Astrocyte (in vitro differentiated cells and primary cell): ENCODE measurements at regions not wholly inside any gene's neighbourhood (a gene's known extent, or its start where the extent isn't known, plus 50 kb on each side); places are given as distances from the start of the nearest gene placed in this dataset.

Experiments used
- DNase-seq: peaks from one replicate; pipeline ENCODE4 v3.0.0-alpha.2; 2010; ENCODE audit warnings: low read depth
- FAIRE-seq: peaks from 2 replicates; lab custom pipeline; 2011; peaks lifted over from hg19 to GRCh38; lab: Jason Lieb, UNC
- H2AFZ ChIP-seq: 2 replicates; pipeline ENCODE4 v1.6.0; 2012; ENCODE audit warnings: low read depth, low read length, inconsistent platforms
- H3K27ac ChIP-seq: 2 replicates; pipeline ENCODE4 v1.5.1; 2011; ENCODE audit warnings: low read depth, low read length, inconsistent platforms
- H3K27me3 ChIP-seq: 2 replicates; pipeline ENCODE4 v1.6.0; 2011; ENCODE audit warnings: low read length, inconsistent platforms; ENCODE audit not compliant: insufficient read depth
- H3K36me3 ChIP-seq: 2 replicates; pipeline ENCODE4 v1.5.1; 2011; ENCODE audit warnings: low read length, inconsistent platforms; ENCODE audit not compliant: insufficient read depth
- H3K4me1 ChIP-seq: 2 replicates; pipeline ENCODE4 v1.5.1; 2011; ENCODE audit warnings: low read length, inconsistent platforms; ENCODE audit not compliant: insufficient read depth
- H3K4me2 ChIP-seq: 2 replicates; pipeline ENCODE4 v1.6.0; 2012; ENCODE audit warnings: low read length, inconsistent platforms
- H3K4me3 ChIP-seq: 2 replicates; pipeline ENCODE4 v1.5.1; 2011; ENCODE audit warnings: low read depth, mild to moderate bottlenecking, low read length, inconsistent platforms; ENCODE audit not compliant: insufficient read depth
- H3K79me2 ChIP-seq: 2 replicates; pipeline ENCODE4 v1.6.0; 2012; ENCODE audit warnings: mild to moderate bottlenecking, low read length, inconsistent platforms; ENCODE audit not compliant: insufficient read depth
- H3K9ac ChIP-seq: 2 replicates; pipeline ENCODE4 v1.6.0; 2012; ENCODE audit warnings: mild to moderate bottlenecking, low read length, inconsistent platforms
- H3K9me3 ChIP-seq: 2 replicates; pipeline ENCODE4 v1.5.1; 2012; ENCODE audit warnings: low read depth, mild to moderate bottlenecking, low read length, inconsistent platforms; ENCODE audit not compliant: insufficient read depth
- H4K20me1 ChIP-seq: 2 replicates; pipeline ENCODE4 v1.6.0; 2012; ENCODE audit warnings: low read length, inconsistent platforms; ENCODE audit not compliant: insufficient read depth
- H3K27ac Mint-ChIP-seq: one replicate; pipeline ENCODE4 v1.8.0; 2021; ENCODE audit warnings: mild to moderate bottlenecking, mixed read lengths; ENCODE audit not compliant: unreplicated experiment
- H3K27me3 Mint-ChIP-seq: one replicate; pipeline ENCODE4 v1.8.0; 2021; ENCODE audit warnings: low read depth, mixed read lengths; ENCODE audit not compliant: unreplicated experiment
- H3K36me3 Mint-ChIP-seq: one replicate; pipeline ENCODE4 v1.8.0; 2021; ENCODE audit warnings: low read depth, mixed read lengths; ENCODE audit not compliant: unreplicated experiment
- H3K4me1 Mint-ChIP-seq: one replicate; pipeline ENCODE4 v1.8.0; 2021; ENCODE audit warnings: low read depth, mixed read lengths; ENCODE audit not compliant: unreplicated experiment
- H3K4me3 Mint-ChIP-seq: one replicate; pipeline ENCODE4 v1.8.0; 2021; ENCODE audit warnings: mild to moderate bottlenecking, moderate library complexity, mixed read lengths; ENCODE audit not compliant: unreplicated experiment
- H3K9me3 Mint-ChIP-seq: one replicate; pipeline ENCODE4 v1.8.0; 2021; ENCODE audit warnings: mild to moderate bottlenecking, mixed read lengths; ENCODE audit not compliant: unreplicated experiment
- EZH2 ChIP-seq: IDR thresholded peaks from 2 replicates; pipeline ENCODE4 v1.6.1; 2012; ENCODE audit warnings: mild to moderate bottlenecking, low read length, inconsistent platforms; ENCODE audit not compliant: insufficient read depth
- TF ChIP-seq, protein P1 (sequence below): IDR thresholded peaks from 2 replicates; pipeline ENCODE4 v1.5.1; 2011; ENCODE audit warnings: low read depth, mild to moderate bottlenecking, inconsistent platforms, low read length, moderate library complexity; ENCODE audit not compliant: insufficient read depth

DNA sequence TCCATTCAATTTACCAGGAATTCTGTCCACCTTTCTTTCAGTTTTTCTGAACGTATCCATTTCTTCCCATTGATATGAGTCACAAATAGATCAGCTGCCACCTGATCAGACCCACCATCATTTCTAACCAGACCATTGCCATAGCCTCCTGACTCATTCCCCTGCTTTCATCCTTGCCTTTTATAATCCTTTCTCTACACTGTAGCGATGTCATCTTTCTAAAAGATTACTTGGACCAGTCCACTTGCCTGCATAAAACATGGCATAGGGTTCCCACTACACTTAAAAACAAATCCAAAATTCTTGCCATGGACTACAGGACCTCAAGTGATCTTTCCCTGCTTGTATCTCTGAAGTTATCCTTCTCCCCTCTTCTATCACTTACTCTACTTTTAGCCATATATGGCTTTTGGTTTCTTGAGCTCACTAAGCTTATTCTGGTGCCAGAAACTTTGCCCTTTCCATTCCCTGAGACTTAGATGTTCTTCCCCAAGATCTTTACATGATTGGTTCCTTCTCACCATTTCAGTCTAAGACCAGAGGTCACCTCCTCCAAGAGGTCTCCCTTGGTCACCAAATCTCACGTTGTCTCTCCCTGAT lies 149.5 kb upstream of the KRR1 start:
- H4K20me1 ChIP-seq: no peaks in the 10 kb centered on the region
- H2AFZ ChIP-seq: no peak overlapping the region
- no peaks in the 10 kb centered on the region for H3K27me3 Mint-ChIP-seq
- no peak overlapping the region for H3K27ac Mint-ChIP-seq
- no peaks in the 10 kb centered on the region for H3K36me3 ChIP-seq
- peak; percentile 94 for DNase-seq
- H3K36me3 Mint-ChIP-seq: no peaks in the 10 kb centered on the region
- H3K4me3 ChIP-seq: peak overlapping the region; percentile 3
- H3K27me3 ChIP-seq: no peaks in the 10 kb centered on the region
- H3K79me2 ChIP-seq: no peaks in the 10 kb centered on the region
- H3K4me2 ChIP-seq: peak overlapping the region; percentile 59
- H3K4me3 Mint-ChIP-seq: no peak overlapping the region
- peak overlapping the region; percentile 69 for H3K9ac ChIP-seq
- peaks cover 61% of the 10 kb centered on the region for H3K4me1 ChIP-seq
- peak overlapping the region; percentile 96 for H3K27ac ChIP-seq
- no peaks in the 10 kb centered on the region for H3K9me3 Mint-ChIP-seq
- TF ChIP-seq, protein P1, sequence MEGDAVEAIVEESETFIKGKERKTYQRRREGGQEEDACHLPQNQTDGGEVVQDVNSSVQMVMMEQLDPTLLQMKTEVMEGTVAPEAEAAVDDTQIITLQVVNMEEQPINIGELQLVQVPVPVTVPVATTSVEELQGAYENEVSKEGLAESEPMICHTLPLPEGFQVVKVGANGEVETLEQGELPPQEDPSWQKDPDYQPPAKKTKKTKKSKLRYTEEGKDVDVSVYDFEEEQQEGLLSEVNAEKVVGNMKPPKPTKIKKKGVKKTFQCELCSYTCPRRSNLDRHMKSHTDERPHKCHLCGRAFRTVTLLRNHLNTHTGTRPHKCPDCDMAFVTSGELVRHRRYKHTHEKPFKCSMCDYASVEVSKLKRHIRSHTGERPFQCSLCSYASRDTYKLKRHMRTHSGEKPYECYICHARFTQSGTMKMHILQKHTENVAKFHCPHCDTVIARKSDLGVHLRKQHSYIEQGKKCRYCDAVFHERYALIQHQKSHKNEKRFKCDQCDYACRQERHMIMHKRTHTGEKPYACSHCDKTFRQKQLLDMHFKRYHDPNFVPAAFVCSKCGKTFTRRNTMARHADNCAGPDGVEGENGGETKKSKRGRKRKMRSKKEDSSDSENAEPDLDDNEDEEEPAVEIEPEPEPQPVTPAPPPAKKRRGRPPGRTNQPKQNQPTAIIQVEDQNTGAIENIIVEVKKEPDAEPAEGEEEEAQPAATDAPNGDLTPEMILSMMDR: no peak
- no peak for TF ChIP-seq EZH2
- peaks cover 40% of the 10 kb centered on the region for H3K4me1 Mint-ChIP-seq
- peak; percentile 34 for FAIRE-seq
- H3K9me3 ChIP-seq: no peaks in the 10 kb centered on the region

DNA sequence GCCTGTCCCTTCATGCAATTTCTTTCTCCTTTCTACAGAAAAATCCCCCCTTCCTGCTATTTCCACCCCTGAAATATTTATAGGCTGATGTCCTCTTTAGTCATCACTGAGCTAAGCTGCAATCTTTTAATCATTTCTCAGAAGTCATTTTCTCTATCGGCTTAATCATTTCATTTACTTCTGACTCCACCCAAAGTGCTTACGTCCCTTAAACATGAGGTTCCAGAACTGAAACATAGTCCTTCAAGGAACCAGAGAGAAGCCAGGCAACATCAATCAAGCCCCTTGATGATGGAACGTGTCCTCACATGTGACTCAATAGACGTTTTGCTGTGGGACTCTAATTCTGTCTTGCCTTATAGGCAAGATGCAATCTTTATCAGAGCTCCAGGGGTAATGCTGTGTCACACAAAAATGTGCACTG lies 148.7 kb upstream of the KRR1 start:
- DNase-seq: peak; percentile 96
- peaks cover 2% of the 10 kb centered on the region for H3K9me3 Mint-ChIP-seq

More for the DNA sequence above, 148.7 kb upstream of the KRR1 start:
- FAIRE-seq: peak; percentile 72
- Histone ChIP-seq H2AFZ (no peak overlapping the region), H4K20me1 (no peaks in the 10 kb centered on the region), H3K4me2 (peak overlapping the region; percentile 59), H3K36me3 (no peaks in the 10 kb centered on the region), H3K27ac (peak overlapping the region; percentile 96), H3K79me2 (no peaks in the 10 kb centered on the region), H3K4me3 (peak overlapping the region; percentile 3), H3K27me3 (no peaks in the 10 kb centered on the region), H3K9ac (peak overlapping the region; percentile 69), H3K9me3 (no peaks in the 10 kb centered on the region), H3K4me1 (peaks cover 53% of the 10 kb centered on the region)
- no peaks in the 10 kb centered on the region for H3K27me3 Mint-ChIP-seq
- no peaks in the 10 kb centered on the region for H3K36me3 Mint-ChIP-seq
- no peak overlapping the region for H3K4me3 Mint-ChIP-seq
- peaks cover 35% of the 10 kb centered on the region for H3K4me1 Mint-ChIP-seq
- H3K27ac Mint-ChIP-seq: no peak overlapping the region
- TF ChIP-seq, protein P1: no peak
- no peak for TF ChIP-seq EZH2
